Retinal pigment epithelial cell (primary cell): ENCODE measurements at regions not wholly inside any gene's neighbourhood (a gene's known extent, or its start where the extent isn't known, plus 50 kb on each side); places are given as distances from the start of the nearest gene placed in this dataset.

Source experiments
- DNase-seq: peaks from one replicate; pipeline ENCODE4 v3.0.0-alpha.2; 2010; ENCODE audit warnings: low read depth
- H3K4me3 ChIP-seq: 2 replicates; pipeline ENCODE4 v1.5.1; 2011; ENCODE audit warnings: mild to moderate bottlenecking, low read length, control low read depth, moderate library complexity
- CTCF ChIP-seq: conservative IDR thresholded peaks from 2 replicates; pipeline ENCODE4 v1.5.1; 2011; ENCODE audit warnings: low read depth, low read length, control low read depth, inconsistent platforms

GRCh38 chr5:27353970-27354369 is 315.6 kb upstream of the CDH9 start:
- no peak overlapping the region for H3K4me3 ChIP-seq
- TF ChIP-seq CTCF = no peak
- no peak for DNase-seq

GRCh38 chr5:27353540-27353939 is 315.2 kb upstream of the CDH9 start:
- no peak for TF ChIP-seq CTCF
- no peak overlapping the region for H3K4me3 ChIP-seq

GRCh38 chr5:27341342-27341741 is 303.0 kb upstream of the CDH9 start:
- no peak for DNase-seq
- TF ChIP-seq CTCF = no peak
- H3K4me3 ChIP-seq = no peak overlapping the region

More at GRCh38 chr5:27353540-27353939, 315.2 kb upstream of the CDH9 start:
- no peak for DNase-seq

GRCh38 chr5:27336817-27337216 is 298.4 kb upstream of the CDH9 start:
- DNase-seq = no peak
- no peak overlapping the region for H3K4me3 ChIP-seq
- TF ChIP-seq CTCF = no peak

GRCh38 chr5:27328480-27328879 is 290.1 kb upstream of the CDH9 start:
- TF ChIP-seq CTCF = no peak
- no peak for DNase-seq

GRCh38 chr5:27325513-27325912 is 287.1 kb upstream of the CDH9 start:
- DNase-seq = no peak
- no peak overlapping the region for H3K4me3 ChIP-seq
- TF ChIP-seq CTCF = no peak

More at GRCh38 chr5:27328480-27328879, 290.1 kb upstream of the CDH9 start:
- H3K4me3 ChIP-seq = no peak overlapping the region

- no peak for TF ChIP-seq CTCF
- no peak for DNase-seq
- H3K4me3 ChIP-seq = no peak overlapping the region
Measured at GRCh38 chr5:27318701-27319100, 280.3 kb upstream of the CDH9 start.
